GM12891 (cell line): ENCODE measurements at regions not wholly inside any gene's neighbourhood (a gene's known extent, or its start where the extent isn't known, plus 50 kb on each side); places are given as distances from the start of the nearest gene placed in this dataset.

Source experiments
- PAX5 ChIP-seq: IDR thresholded peaks from 2 replicates; pipeline ENCODE4 v1.6.1; 2011; ENCODE audit warnings: low read length, moderate library complexity, mild to moderate bottlenecking; ENCODE audit not compliant: insufficient read depth, severe bottlenecking
- POLR2A ChIP-seq: IDR thresholded peaks from 2 replicates; pipeline ENCODE4 v1.6.1; 2011; ENCODE audit warnings: low read depth, low read length, control low read depth
- POLR2AphosphoS5 ChIP-seq: IDR thresholded peaks from 2 replicates; pipeline ENCODE4 v1.6.1; 2011; ENCODE audit warnings: low read depth, low read length, control low read depth
- POU2F2 ChIP-seq: IDR thresholded peaks from 2 replicates; pipeline ENCODE4 v1.6.1; 2011; ENCODE audit warnings: low read depth, mild to moderate bottlenecking, control low read depth, low read length, moderate library complexity
- SPI1 ChIP-seq: IDR thresholded peaks from 2 replicates; pipeline ENCODE4 v1.6.1; 2011; ENCODE audit warnings: low read depth, low read length, control low read depth
- TAF1 ChIP-seq: IDR thresholded peaks from 2 replicates; pipeline ENCODE4 v1.6.1; 2011; ENCODE audit warnings: low read depth, low read length, control low read depth

DNA sequence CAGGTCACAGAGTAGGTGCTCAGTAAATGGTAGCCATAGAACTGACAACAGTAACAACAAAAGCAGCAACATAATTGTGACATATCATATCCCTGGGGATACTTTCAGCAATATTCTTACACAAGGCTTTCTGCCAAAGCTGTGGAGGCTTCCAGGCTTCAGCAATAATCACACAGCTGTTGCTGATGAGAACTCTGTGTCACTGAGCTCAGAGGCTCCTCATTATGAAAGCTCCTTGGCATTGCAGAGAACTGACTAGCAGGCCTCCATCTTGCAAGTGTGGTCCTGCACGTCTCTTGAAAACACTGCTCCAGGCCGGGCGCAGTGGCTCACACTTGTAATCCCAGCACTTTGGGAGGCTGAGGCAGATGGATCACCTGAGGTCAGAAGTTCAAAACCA is 97.3 kb upstream of the BTG1 start:
- TF ChIP-seq TAF1 (no peak), POLR2A (no peak), POLR2AphosphoS5 (no peak), POU2F2 (no peak), PAX5 (no peak), SPI1 (no peak)
